SK-N-SH (cell line): ENCODE measurements at regions not wholly inside any gene's neighbourhood (a gene's known extent, or its start where the extent isn't known, plus 50 kb on each side); places are given as distances from the start of the nearest gene placed in this dataset.

Experiments
- CTCF ChIA-PET: fragments of 300-600, 350-600 bp; formaldehyde crosslinking; extraction: SDS; loops from one replicate; lab custom pipeline; 2021; lab: Yijun Ruan, JAX
- POLR2A ChIA-PET: fragments of 350-600 bp; sonication (Branson Sonifier 250); formaldehyde crosslinking; extraction: SDS; loops from one replicate; lab custom pipeline; 2020; ENCODE audit warnings: antibody characterized with exemption, inconsistent platforms; lab: Yijun Ruan, JAX
- DNase-seq: peaks from one replicate; pipeline ENCODE4 v3.0.0; 2012
- H2AFZ ChIP-seq: fragments of 200-600 bp; sonication (generic); 2 replicates; pipeline ENCODE4 v1.8.1; 2016; ENCODE audit warnings: antibody characterized with exemption, mild to moderate bottlenecking, low read depth
- H3F3A ChIP-seq: fragments of 200-600 bp; sonication (generic); replicated peaks from 2 replicates; pipeline ENCODE3; 2016; ENCODE audit warnings: antibody characterized with exemption, mild to moderate bottlenecking; ENCODE audit not compliant: insufficient read depth
- H3K27ac ChIP-seq, 2 experiments: fragments of 200-500 bp in 1 of 2; fragments of 200-600 bp in 1 of 2; sonication (Bioruptor generic) in 1 of 2; sonication (generic), shearing (Covaris generic) in 1 of 2; 2 replicates each; pipeline versions ENCODE4 v1.5.1 to v1.6.1; 2014 to 2016; ENCODE audit warnings: low read depth in 2 of 2, inconsistent platforms in 1 of 2, low read length in 1 of 2, mild to moderate bottlenecking in 1 of 2, mixed read lengths in 1 of 2
- H3K27me3 ChIP-seq: fragments of 200-600 bp; sonication (generic), shearing (Covaris generic); 2 replicates; pipeline ENCODE4 v1.6.1; 2016; ENCODE audit warnings: mixed run types; ENCODE audit not compliant: insufficient read depth
- H3K36me3 ChIP-seq, 2 experiments: fragments of 200-500 bp in 1 of 2; fragments of 200-600 bp in 1 of 2; sonication (Bioruptor generic) in 1 of 2; sonication (generic) in 1 of 2; replicated peaks in 1 of 2; 2 replicates each; pipeline versions ENCODE3 to v1.5.1; 2014 to 2016; ENCODE audit warnings: low read length in 1 of 2, mild to moderate bottlenecking in 1 of 2; ENCODE audit not compliant: insufficient read depth in 2 of 2, control insufficient read depth in 1 of 2
- H3K4me1 ChIP-seq, 2 experiments: fragments of 200-500 bp in 1 of 2; fragments of 200-600 bp in 1 of 2; sonication (Bioruptor generic) in 1 of 2; sonication (generic), shearing (Covaris generic) in 1 of 2; 2 replicates each; pipeline versions ENCODE4 v1.5.1 to v1.6.1; 2014 to 2016; ENCODE audit warnings: low read depth in 1 of 2, low read length in 1 of 2, mixed run types in 1 of 2; ENCODE audit not compliant: insufficient read depth in 2 of 2, control insufficient read depth in 1 of 2
- H3K4me2 ChIP-seq: fragments of 200-600 bp; sonication (generic), shearing (Covaris generic); 2 replicates; pipeline ENCODE4 v1.6.1; 2017; ENCODE audit warnings: mixed run types
- H3K4me3 ChIP-seq, 2 experiments: fragments of 200-500 bp in 1 of 2; fragments of 200-600 bp in 1 of 2; sonication (Bioruptor generic) in 1 of 2; sonication (generic), shearing (Covaris generic) in 1 of 2; 2 replicates each; pipeline versions ENCODE4 v1.5.1 to v1.8.1; 2014 to 2016; ENCODE audit warnings: low read depth in 2 of 2, inconsistent platforms in 1 of 2, low read length in 1 of 2, mild to moderate bottlenecking in 1 of 2, mixed read lengths in 1 of 2, moderate library complexity in 1 of 2
- H3K79me2 ChIP-seq: fragments of 200-600 bp; sonication (generic); 2 replicates; pipeline ENCODE4 v1.8.1; 2017; ENCODE audit warnings: mild to moderate bottlenecking; ENCODE audit not compliant: insufficient read depth
- H3K9ac ChIP-seq: fragments of 200-600 bp; sonication (generic); 2 replicates; pipeline ENCODE4 v1.6.1; 2017; ENCODE audit warnings: mixed run types
- H3K9me2 ChIP-seq: fragments of 200-600 bp; sonication (generic); 2 replicates; pipeline ENCODE4 v1.6.1; 2017; ENCODE audit warnings: mixed run types
- H3K9me3 ChIP-seq: fragments of 200-600 bp; sonication (generic); 2 replicates; pipeline ENCODE4 v1.6.1; 2017; ENCODE audit warnings: mixed run types, mild to moderate bottlenecking, moderate library complexity
- H4K20me1 ChIP-seq: fragments of 200-600 bp; sonication (generic); 2 replicates; pipeline ENCODE4 v1.6.1; 2017; ENCODE audit warnings: mild to moderate bottlenecking, mixed run types; ENCODE audit not compliant: insufficient read depth
- ELF1 ChIP-seq: IDR thresholded peaks from 2 replicates; pipeline ENCODE4 v1.4.0; 2012
- EZH2phosphoT487 ChIP-seq: fragments of 200-600 bp; sonication (generic); IDR thresholded peaks from 2 replicates; pipeline ENCODE4 v1.6.1; 2017; ENCODE audit warnings: low read depth, mixed run types, mild to moderate bottlenecking, antibody characterized with exemption, moderate library complexity, borderline replicate concordance
- GATA2 ChIP-seq: sonication (generic); formaldehyde crosslinking; IDR thresholded peaks from 2 replicates; pipeline ENCODE4 v1.5.0; 2020; ENCODE audit warnings: mild to moderate bottlenecking, missing genetic modification reagents
- MAX ChIP-seq: IDR thresholded peaks from 2 replicates; pipeline ENCODE4 v1.4.0; 2012; ENCODE audit warnings: low read depth
- NFIC ChIP-seq: IDR thresholded peaks from 2 replicates; pipeline ENCODE4 v1.4.0; 2012; ENCODE audit warnings: borderline replicate concordance
- POLR2AphosphoS5 ChIP-seq: IDR thresholded peaks from 2 replicates; pipeline ENCODE4 v1.6.1; 2012; ENCODE audit warnings: low read depth, low read length
- RCOR1 ChIP-seq: fragments of 150-350 bp; IDR thresholded peaks from 2 replicates; pipeline ENCODE4 v1.6.1; 2017; ENCODE audit warnings: antibody characterized with exemption, low read length
- REST ChIP-seq: IDR thresholded peaks from 2 replicates; pipeline ENCODE4 v1.6.1; 2012; ENCODE audit warnings: mild to moderate bottlenecking, low read depth, low read length, moderate library complexity
- SIN3A ChIP-seq: IDR thresholded peaks from 2 replicates; pipeline ENCODE4 v1.6.1; 2012; ENCODE audit warnings: low read depth, mild to moderate bottlenecking, low read length, moderate library complexity, borderline replicate concordance
- SMC3 ChIP-seq: IDR thresholded peaks from 2 replicates; pipeline ENCODE4 v1.6.1; 2012; ENCODE audit warnings: low read depth, low read length, improper control_type of control experiment
- TAF1 ChIP-seq: IDR thresholded peaks from 2 replicates; pipeline ENCODE4 v1.6.1; 2012; ENCODE audit warnings: low read depth, mild to moderate bottlenecking, low read length, moderate library complexity, borderline replicate concordance
- TCF12 ChIP-seq: IDR thresholded peaks from 2 replicates; pipeline ENCODE4 v1.4.0; 2012
- USF1 ChIP-seq: IDR thresholded peaks from 2 replicates; pipeline ENCODE4 v1.4.0; 2012; ENCODE audit warnings: low read depth, borderline replicate concordance
- USF2 ChIP-seq: fragments of 150-350 bp; IDR thresholded peaks from 2 replicates; pipeline ENCODE4 v1.6.1; 2017; ENCODE audit warnings: antibody characterized with exemption, low read length, low read depth, borderline replicate concordance
- WGBS: methylation state at CpG from one replicate; pipeline ENCODE4 v1.1.6; 2017; ENCODE audit warnings: low lambda C conversion rate; 5-methylcytosine and 5-hydroxymethylcytosine counted together

GRCh38 chr10:10830293-10830986, 187.2 kb upstream of the CELF2 start:
- Histone ChIP-seq H3K4me3 (no peak overlapping the region), H3F3A (no peaks in the 10 kb centered on the region), H4K20me1 (no peaks in the 10 kb centered on the region), H3K9me2 (no peaks in the 10 kb centered on the region), H3K79me2 (no peaks in the 10 kb centered on the region), H3K27ac (peak overlapping the region in 1 of 2 experiments; percentile 81; a peak in 2 of 4 replicates), H3K4me1 (no peaks in the 10 kb centered on the region), H3K27me3 (no peaks in the 10 kb centered on the region), H3K9me3 (no peaks in the 10 kb centered on the region), H2AFZ (0 out of 2 replicates have a peak overlapping the region, but pooled peaks have one; percentile 22), H3K9ac (peak overlapping the region; percentile 54), H3K36me3 (no peaks in the 10 kb centered on the region), H3K4me2 (no peak overlapping the region)
- POLR2A ChIA-PET: no interaction called here
- CTCF ChIA-PET: no interaction called here
- DNase-seq: no peak
- TF ChIP-seq SIN3A (no peak), GATA2 (CRISPR knock-in tag) (no peak), ELF1 (no peak), USF2 (no peak), TAF1 (no peak), RCOR1 (no peak), MAX (no peak), USF1 (no peak), SMC3 (no peak), TCF12 (no peak), REST (no peak), POLR2AphosphoS5 (no peak), NFIC (no peak), EZH2phosphoT487 (no peak)
- 49% methylated on average over 6 of the region's 6 CpGs for WGBS
